ENCODE measurements at regions not wholly inside any gene's neighbourhood (a gene's known extent, or its start where the extent isn't known, plus 50 kb on each side); places are given as distances from the start of the nearest gene placed in this dataset.

- Histone ChIP-seq H3K27ac (ENCODE audit: low read depth, low read length) (no peak overlapping the region), H3K4me1 (ENCODE audit: control insufficient read depth in 1 of 2, insufficient read depth in 2 of 2, low read length in 2 of 2) (peaks cover 6 to 11% of the 10 kb centered on the region in 2 experiments; a peak in 3 of 4 replicates), H4K20me1 (ENCODE audit: insufficient read depth) (no peaks in the 10 kb centered on the region), H3K36me3 (ENCODE audit: control insufficient read depth in 1 of 2, insufficient read depth in 2 of 2, low read length in 2 of 2) (no peaks in the 10 kb centered on the region), H3K9me3 (ENCODE audit: control insufficient read depth in 1 of 2, insufficient read depth in 1 of 2, low read depth in 1 of 2, low read length in 2 of 2) (no peaks in the 10 kb centered on the region), H3K79me2 (ENCODE audit: insufficient read depth, low read length) (no peaks in the 10 kb centered on the region), H3K4me2 (ENCODE audit: low read length) (peak overlapping the region; percentile 40; the same call in 1 of the 2 replicates), H3K4me3 (replicated peaks in 1 of 2; ENCODE audit: low read depth in 1 of 2, low read length in 2 of 2) (no peak overlapping the region), H2AFZ (ENCODE audit: low read depth, low read length, poor library complexity, severe bottlenecking) (no peak overlapping the region), H3K27me3 (ENCODE audit: insufficient read depth, low read length) (peaks cover 33% of the 10 kb centered on the region), H3K9me2 (ENCODE audit: insufficient read depth) (no peaks in the 10 kb centered on the region), H3K9ac (ENCODE audit: low read length) (no peak overlapping the region)
- no TSS peak for BruUV-seq (replicated peaks)
- ChIA-PET CTCF (no interaction called here), POLR2A (no interaction called here), RAD21 (ENCODE audit: low non-redundant PET in 1 of 2, low total read pairs in 2 of 2, uncharacterized antibody in 2 of 2, unreplicated experiment in 2 of 2) (no interaction called here)
- no peak for DNase-seq (ENCODE audit: low read depth, low spot score)
- TF ChIP-seq ZBTB33 (IDR thresholded peaks at IDR 0.05; ENCODE audit: extremely low read depth, insufficient replicate concordance, low read length) (no peak), EGR1 (IDR thresholded peaks at IDR 0.05; ENCODE audit: low read depth) (no peak), CTCF (IDR thresholded peaks at IDR 0.05 in 2 of 3, conservative IDR thresholded peaks at IDR 0.05 in 1 of 3; ENCODE audit: borderline replicate concordance in 1 of 3, insufficient read depth in 1 of 3, low read depth in 2 of 3, low read length in 2 of 3) (no peak), YY1 (IDR thresholded peaks at IDR 0.05; ENCODE audit: extremely low read depth, insufficient replicate concordance, low read depth, low read length) (no peak), TCF7L2 (IDR thresholded peaks at IDR 0.05; ENCODE audit: borderline replicate concordance, extremely low read depth, insufficient read depth, insufficient read length) (no peak), ELF1 (IDR thresholded peaks at IDR 0.05; ENCODE audit: borderline replicate concordance, low read depth) (no peak), ATF3 (IDR thresholded peaks at IDR 0.05) (no peak), JUND (IDR thresholded peaks at IDR 0.05) (no peak), ZFX (IDR thresholded peaks at IDR 0.05) (no peak), POLR2AphosphoS5 (IDR thresholded peaks at IDR 0.05; ENCODE audit: low read depth, low read length) (no peak), FOSL1 (IDR thresholded peaks at IDR 0.05; ENCODE audit: low read depth) (no peak), CEBPB (IDR thresholded peaks at IDR 0.05; ENCODE audit: low read depth) (no peak), MAX (IDR thresholded peaks at IDR 0.05) (no peak), ZNF274 (IDR thresholded peaks at IDR 0.05; ENCODE audit: low read depth, low read length) (no peak), EZH2 (IDR thresholded peaks at IDR 0.05) (no peak), POLR2A (IDR thresholded peaks at IDR 0.05; ENCODE audit: borderline replicate concordance, extremely low read depth, insufficient read depth, insufficient read length) (no peak), RAD21 (IDR thresholded peaks at IDR 0.05; ENCODE audit: low read depth) (no peak)
- intact Hi-C loops (cut with micrococcal nuclease), result loop anchor here (10.0 kb wide), 1 partner anchor 1899 kb away; no protein-coding TSS in a partner anchor
- no peak for ATAC-seq
Measured at GRCh38 chr17:79473876-79474440, 136.9 kb downstream of the RBFOX3 start.
